HG02610 (cell line): ENCODE measurements at regions not wholly inside any gene's neighbourhood (a gene's known extent, or its start where the extent isn't known, plus 50 kb on each side); places are given as distances from the start of the nearest gene placed in this dataset.

Experiments
- ATAC-seq: cut with Tn5 transposase; IDR thresholded peaks from one replicate; pipeline ENCODE4 v1.9.1; 2021; ENCODE audit warnings: mild to moderate bottlenecking, moderate library complexity; ENCODE audit not compliant: unreplicated experiment

- no peak for ATAC-seq
Measured at GRCh38 chr9:88786291-88787079, 204.8 kb upstream of the S1PR3 start.

GRCh38 chr9:88789785-88790184, 201.5 kb upstream of the S1PR3 start:
- no peak for ATAC-seq

- ATAC-seq: no peak
Measured at GRCh38 chr9:88791105-88791805, 200.0 kb upstream of the S1PR3 start.

GRCh38 chr9:88792502-88792901, 198.8 kb upstream of the S1PR3 start:
- ATAC-seq: no peak

- ATAC-seq: no peak
Measured at GRCh38 chr9:88794100-88794499, 197.2 kb upstream of the S1PR3 start.

GRCh38 chr9:88796947-88797346, 194.3 kb upstream of the S1PR3 start:
- no peak for ATAC-seq

GRCh38 chr9:88798476-88798875, 192.8 kb upstream of the S1PR3 start:
- no peak for ATAC-seq

- no peak for ATAC-seq
Measured at GRCh38 chr9:88799541-88800328, 191.5 kb upstream of the S1PR3 start.

GRCh38 chr9:88800329-88800682, 191.0 kb upstream of the S1PR3 start:
- no peak for ATAC-seq

- no peak for ATAC-seq
Measured at GRCh38 chr9:88801214-88801796, 190.0 kb upstream of the S1PR3 start.

GRCh38 chr9:88802533-88802932, 188.7 kb upstream of the S1PR3 start:
- no peak for ATAC-seq

- no peak for ATAC-seq
Measured at GRCh38 chr9:88803546-88804253, 187.6 kb upstream of the S1PR3 start.

- no peak for ATAC-seq
Measured at GRCh38 chr9:88804254-88804596, 187.0 kb upstream of the S1PR3 start.

GRCh38 chr9:88805217-88805943, 185.9 kb upstream of the S1PR3 start:
- no peak for ATAC-seq

- ATAC-seq: no peak
Measured at GRCh38 chr9:88807426-88807825, 183.8 kb upstream of the S1PR3 start.

- no peak for ATAC-seq
Measured at GRCh38 chr9:88808019-88808656, 183.1 kb upstream of the S1PR3 start.

GRCh38 chr9:88808761-88809354, 182.4 kb upstream of the S1PR3 start:
- no peak for ATAC-seq

GRCh38 chr9:88809355-88810161, 181.7 kb upstream of the S1PR3 start:
- ATAC-seq: no peak
